IPS-18a (cell line): ENCODE measurements at regions not wholly inside any gene's neighbourhood (a gene's known extent, or its start where the extent isn't known, plus 50 kb on each side); places are given as distances from the start of the nearest gene placed in this dataset.

Experiments used
- H3K27ac ChIP-seq: one replicate; pipeline ENCODE4 v1.5.1; 2013; ENCODE audit warnings: low read length
- H3K27me3 ChIP-seq: one replicate; pipeline ENCODE4 v1.6.1; 2013; ENCODE audit warnings: mild to moderate bottlenecking, low read length; ENCODE audit not compliant: control insufficient read depth, insufficient read depth
- H3K36me3 ChIP-seq: one replicate; pipeline ENCODE4 v1.6.1; 2013; ENCODE audit warnings: low read depth, low read length; ENCODE audit not compliant: control insufficient read depth
- H3K4me1 ChIP-seq: one replicate; pipeline ENCODE4 v1.6.1; 2013; ENCODE audit warnings: low read depth, low read length; ENCODE audit not compliant: control insufficient read depth
- H3K4me3 ChIP-seq: one replicate; pipeline ENCODE4 v1.5.1; 2013; ENCODE audit warnings: low read length
- H3K9ac ChIP-seq: one replicate; pipeline ENCODE4 v1.6.1; 2013; ENCODE audit warnings: mild to moderate bottlenecking, low read length, moderate library complexity
- H3K9me3 ChIP-seq: one replicate; pipeline ENCODE4 v1.6.1; 2013; ENCODE audit warnings: low read depth, low read length; ENCODE audit not compliant: control insufficient read depth

DNA sequence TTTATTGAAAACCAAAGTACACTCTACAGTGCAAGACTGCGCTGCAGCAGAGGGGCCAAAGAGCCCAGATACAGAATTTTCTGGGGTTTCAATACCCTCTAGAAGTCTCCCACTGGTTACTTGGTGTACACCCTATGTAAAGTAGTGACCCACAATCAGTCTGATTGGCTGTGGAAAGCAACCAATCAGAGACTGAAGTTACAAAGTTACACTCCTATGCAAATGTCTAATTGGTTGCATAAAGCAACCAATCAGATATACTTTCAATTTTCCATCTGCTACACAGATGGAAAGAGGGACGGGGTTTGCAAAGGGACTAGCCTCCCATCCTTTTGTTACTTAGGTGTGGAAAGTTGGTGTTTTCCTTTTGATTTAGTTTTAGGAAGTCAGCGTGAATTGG lies 198.9 kb upstream of the SH3BP4 start:
- no peaks in the 10 kb centered on the region for H3K9me3 ChIP-seq
- H3K9ac ChIP-seq = no peak overlapping the region
- H3K4me3 ChIP-seq = no peak overlapping the region
- no peaks in the 10 kb centered on the region for H3K4me1 ChIP-seq
- no peak overlapping the region for H3K27ac ChIP-seq
- no peaks in the 10 kb centered on the region for H3K36me3 ChIP-seq
- no peaks in the 10 kb centered on the region for H3K27me3 ChIP-seq

DNA sequence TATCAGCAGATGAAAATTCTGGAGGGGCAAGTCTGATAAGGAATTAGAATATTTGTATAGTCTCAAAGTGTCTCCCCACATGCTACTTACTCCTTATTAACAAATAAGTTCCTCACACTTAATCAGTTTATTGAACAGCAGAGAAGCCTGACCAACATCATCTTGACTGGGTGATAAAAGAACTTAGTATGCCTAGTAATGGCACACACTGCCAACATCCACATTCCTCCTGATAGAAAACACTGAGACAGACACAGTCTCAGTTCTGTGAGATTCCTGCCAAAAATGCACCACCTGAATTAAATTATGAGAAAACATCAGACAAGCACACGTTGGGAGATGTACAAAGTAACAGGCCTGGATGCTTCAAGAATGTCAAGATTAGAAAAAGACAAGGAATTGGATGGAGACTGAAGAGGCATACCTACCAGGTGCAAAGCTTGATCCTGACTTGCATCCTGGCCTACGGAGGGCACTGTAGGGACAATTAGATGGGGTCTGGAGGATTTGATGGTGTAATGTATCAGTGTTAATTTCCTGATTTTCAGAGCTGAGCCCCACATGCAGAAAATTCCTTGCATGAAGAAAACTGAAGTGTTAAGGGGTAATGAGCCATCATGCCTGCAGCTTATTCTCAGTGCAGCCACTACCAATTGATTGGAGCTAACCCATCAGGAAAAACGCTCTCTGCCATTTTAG lies 200.4 kb upstream of the SH3BP4 start:
- Histone ChIP-seq H3K27me3 (no peaks in the 10 kb centered on the region), H3K27ac (no peak overlapping the region), H3K9me3 (no peaks in the 10 kb centered on the region), H3K4me3 (no peak overlapping the region), H3K9ac (no peak overlapping the region), H3K4me1 (no peaks in the 10 kb centered on the region), H3K36me3 (no peaks in the 10 kb centered on the region)

DNA sequence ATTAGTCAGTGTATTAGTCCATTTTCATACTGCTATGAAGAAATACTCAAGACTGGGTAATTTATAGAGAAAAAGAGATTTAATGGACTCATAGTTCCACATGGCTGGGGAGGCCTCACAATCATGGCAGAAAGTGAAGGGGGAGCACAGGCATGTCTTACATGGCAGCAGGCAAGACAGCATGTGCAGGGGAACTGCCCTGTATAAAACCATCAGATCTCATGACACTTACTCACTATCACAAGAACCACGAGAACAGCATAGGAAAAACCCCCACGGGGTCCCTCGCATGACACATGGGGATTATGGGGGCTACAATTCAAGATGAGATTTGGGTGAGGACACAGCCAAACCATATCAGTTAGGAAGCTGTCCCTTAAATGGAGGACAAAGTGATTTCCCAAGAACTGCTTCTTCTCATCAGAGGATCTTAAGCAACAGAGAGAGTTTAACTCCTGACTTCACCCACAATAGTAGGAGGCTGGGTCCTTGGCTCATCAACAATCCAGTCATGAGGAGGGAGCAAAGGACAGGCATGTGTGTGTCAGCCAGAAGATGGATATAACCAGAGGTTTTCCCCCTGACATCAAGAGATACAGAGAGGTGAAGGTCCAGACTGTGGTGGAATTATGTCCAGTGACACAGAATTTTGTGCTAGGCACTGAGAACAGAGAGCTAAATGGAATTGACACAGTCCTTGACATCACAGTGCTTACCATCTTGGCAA lies 203.8 kb upstream of the SH3BP4 start:
- no peaks in the 10 kb centered on the region for H3K27me3 ChIP-seq
- no peak overlapping the region for H3K27ac ChIP-seq
- H3K4me3 ChIP-seq = no peak overlapping the region
- no peak overlapping the region for H3K9ac ChIP-seq
- no peaks in the 10 kb centered on the region for H3K36me3 ChIP-seq
- H3K4me1 ChIP-seq = no peaks in the 10 kb centered on the region
- H3K9me3 ChIP-seq = no peaks in the 10 kb centered on the region

DNA sequence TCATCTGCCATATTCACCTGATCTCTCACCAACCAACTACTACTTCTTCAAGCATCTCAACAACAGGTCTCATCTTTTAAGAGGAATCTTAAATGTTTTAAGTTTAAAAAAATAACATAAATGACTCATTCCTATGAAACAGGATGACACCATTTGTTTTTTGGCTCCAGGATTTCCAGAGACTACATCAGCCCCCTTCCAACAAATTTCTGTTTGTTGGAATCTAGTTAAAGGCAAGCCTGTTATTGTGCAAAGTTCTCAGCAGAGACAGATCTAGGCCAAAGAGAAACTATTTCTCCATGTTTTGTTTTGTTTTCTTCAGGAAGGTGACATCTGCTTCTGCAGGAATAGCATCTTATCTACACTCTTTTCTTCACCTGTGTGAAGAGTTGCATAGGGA lies 204.8 kb upstream of the SH3BP4 start:
- Histone ChIP-seq H3K4me3 (no peak overlapping the region), H3K36me3 (no peaks in the 10 kb centered on the region), H3K27ac (no peak overlapping the region), H3K4me1 (no peaks in the 10 kb centered on the region), H3K27me3 (no peaks in the 10 kb centered on the region), H3K9me3 (no peaks in the 10 kb centered on the region), H3K9ac (no peak overlapping the region)

DNA sequence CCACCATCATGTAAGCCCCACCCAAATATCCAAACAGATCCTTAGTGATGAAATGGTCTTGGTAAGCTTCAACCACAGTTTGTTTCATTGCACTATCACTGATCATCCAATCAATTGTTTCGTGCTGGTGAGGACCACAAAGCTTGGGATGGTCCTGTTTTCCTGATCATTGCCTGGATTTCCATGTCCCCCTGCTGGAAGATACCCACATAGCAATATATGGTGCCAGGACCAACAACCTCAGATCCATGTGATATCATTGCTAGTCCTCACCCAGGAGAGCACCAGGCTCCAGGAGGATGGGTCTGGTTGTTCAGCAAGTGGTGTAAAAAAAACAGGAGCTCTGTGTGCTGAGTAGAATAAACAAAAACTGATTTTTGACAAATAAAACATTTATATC lies 206.5 kb upstream of the SH3BP4 start:
- no peaks in the 10 kb centered on the region for H3K27me3 ChIP-seq
- no peak overlapping the region for H3K27ac ChIP-seq
- no peaks in the 10 kb centered on the region for H3K9me3 ChIP-seq
- no peak overlapping the region for H3K4me3 ChIP-seq
- H3K36me3 ChIP-seq = no peaks in the 10 kb centered on the region
- H3K4me1 ChIP-seq = no peaks in the 10 kb centered on the region
- H3K9ac ChIP-seq = no peak overlapping the region

DNA sequence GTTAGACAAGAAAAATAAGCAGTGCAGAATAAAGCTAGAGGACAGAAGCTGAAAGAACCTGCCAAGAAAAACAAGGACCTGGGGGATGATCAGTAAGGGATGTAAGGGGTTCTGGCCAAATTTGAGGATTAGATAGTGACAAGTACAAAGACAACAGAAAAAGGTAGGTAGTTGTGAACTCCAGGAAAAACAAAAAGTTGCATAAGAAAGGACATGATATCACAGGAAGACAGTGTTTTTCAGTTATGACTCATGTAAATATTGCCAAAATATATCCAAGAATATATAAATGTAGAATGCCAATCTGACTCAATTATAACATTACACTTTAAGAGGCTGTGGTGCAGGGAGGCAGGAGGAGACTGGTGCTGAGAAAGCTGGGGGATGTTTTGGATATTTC lies 209.8 kb upstream of the SH3BP4 start:
- Histone ChIP-seq H3K4me1 (peaks cover 6% of the 10 kb centered on the region), H3K27ac (no peak overlapping the region), H3K9ac (no peak overlapping the region), H3K9me3 (no peaks in the 10 kb centered on the region), H3K36me3 (no peaks in the 10 kb centered on the region), H3K27me3 (no peaks in the 10 kb centered on the region), H3K4me3 (no peak overlapping the region)

DNA sequence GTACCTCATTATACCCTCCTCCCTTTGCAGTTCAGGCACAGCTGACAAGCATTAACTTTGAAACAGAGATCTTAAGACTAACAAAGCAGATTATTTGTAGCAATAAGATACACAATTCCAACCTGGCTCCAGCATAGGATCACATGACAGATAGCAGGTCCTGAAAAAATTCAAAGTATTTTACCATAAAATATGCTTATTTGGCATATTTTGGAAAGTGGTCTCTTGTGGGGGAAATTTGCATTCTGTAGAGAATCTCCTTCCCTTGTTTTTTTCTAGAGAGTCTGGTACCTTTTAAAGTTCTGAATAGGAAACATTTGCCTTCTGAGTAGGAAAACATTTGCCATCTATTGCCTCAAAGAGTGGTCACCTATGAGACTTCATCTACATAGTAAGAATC lies 212.8 kb upstream of the SH3BP4 start:
- H3K4me1 ChIP-seq = peaks cover 6% of the 10 kb centered on the region

DNA sequence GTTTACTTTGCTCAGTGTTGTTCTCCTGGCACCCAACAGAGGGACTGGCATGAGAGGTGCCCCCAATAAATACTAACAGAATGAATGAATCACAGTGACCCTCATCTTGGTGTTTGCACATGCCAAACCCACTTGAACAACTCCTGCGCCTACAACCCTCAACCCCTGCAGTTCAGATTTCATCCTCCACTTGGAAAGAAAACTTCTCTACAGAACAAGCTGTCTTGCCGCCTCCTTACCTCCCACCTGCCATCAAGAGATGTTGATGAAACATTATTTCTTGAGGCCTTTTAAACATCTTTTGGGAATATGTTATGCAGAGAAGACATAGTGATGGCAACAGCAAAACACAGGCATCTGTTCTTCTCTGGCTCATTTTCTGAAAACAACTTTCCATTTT lies 216.0 kb upstream of the SH3BP4 start:
- Histone ChIP-seq H3K4me1 (peaks cover 6% of the 10 kb centered on the region), H3K27ac (no peak overlapping the region), H3K9ac (no peak overlapping the region), H3K4me3 (no peak overlapping the region), H3K9me3 (no peaks in the 10 kb centered on the region), H3K36me3 (no peaks in the 10 kb centered on the region), H3K27me3 (no peaks in the 10 kb centered on the region)

More for the DNA sequence above, 212.8 kb upstream of the SH3BP4 start:
- no peaks in the 10 kb centered on the region for H3K9me3 ChIP-seq
- no peak overlapping the region for H3K27ac ChIP-seq
- no peak overlapping the region for H3K9ac ChIP-seq
- no peak overlapping the region for H3K4me3 ChIP-seq
- no peaks in the 10 kb centered on the region for H3K36me3 ChIP-seq
- H3K27me3 ChIP-seq = no peaks in the 10 kb centered on the region

DNA sequence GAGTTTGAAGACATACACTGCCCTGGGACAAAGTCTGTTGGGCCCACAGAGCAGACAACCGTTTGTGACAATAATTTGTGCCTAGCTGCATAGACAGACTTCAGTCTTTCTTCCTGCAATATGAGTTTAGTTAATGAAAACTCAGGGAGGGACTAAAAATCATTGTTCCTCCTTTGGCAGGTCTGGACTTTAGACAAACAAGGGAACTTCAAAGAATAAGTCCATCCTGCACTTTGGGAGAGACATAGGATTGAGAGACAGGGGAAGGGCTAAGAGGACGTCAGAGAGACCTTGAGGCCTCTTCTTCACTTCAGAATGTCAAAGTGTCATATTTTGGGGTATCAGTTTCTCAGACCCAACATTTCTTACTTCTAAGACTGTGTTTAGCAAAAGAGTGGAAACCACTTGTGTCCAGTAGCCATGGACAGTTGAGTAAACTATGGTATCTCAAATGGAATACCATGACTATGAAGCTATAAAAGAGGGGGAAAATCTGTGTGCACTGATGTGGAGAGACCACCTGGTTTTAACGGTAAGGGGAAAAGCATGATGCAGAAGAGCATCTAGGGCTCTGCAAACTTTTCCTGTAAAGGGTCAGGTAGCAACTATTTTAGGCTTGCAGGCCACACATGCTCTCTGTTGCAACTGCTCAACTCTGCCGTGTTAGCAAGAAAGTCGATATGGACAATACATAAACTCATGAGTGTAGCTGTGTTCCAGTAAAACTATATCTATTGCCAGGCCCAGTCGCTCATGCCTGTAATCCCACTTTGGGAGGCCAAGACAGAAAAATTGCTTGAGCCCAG lies 217.8 kb upstream of the SH3BP4 start:
- H3K4me1 ChIP-seq = peaks cover 6% of the 10 kb centered on the region
- H3K27me3 ChIP-seq = no peaks in the 10 kb centered on the region
- no peak overlapping the region for H3K27ac ChIP-seq
- H3K9ac ChIP-seq = no peak overlapping the region
- no peaks in the 10 kb centered on the region for H3K36me3 ChIP-seq
- no peaks in the 10 kb centered on the region for H3K9me3 ChIP-seq
- H3K4me3 ChIP-seq = no peak overlapping the region

DNA sequence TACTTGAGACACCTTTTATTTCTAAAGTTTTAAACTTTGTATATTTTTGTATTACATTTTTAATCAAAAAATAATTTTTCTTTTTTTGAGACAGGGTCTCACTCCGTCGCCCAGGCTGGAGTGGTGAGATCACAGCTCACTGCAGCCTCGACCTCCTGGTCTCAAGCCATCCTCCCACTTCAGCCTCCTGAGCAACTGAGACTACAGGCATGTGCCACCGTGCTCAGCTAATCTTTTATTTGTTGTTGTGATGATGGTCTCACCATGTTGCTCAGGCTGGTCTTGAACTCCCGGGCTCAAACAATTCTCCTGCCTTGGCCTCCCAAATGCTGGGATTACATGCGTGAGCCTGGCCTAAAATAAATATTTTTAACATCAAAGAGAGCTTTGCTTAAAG lies 218.7 kb upstream of the SH3BP4 start:
- Histone ChIP-seq H3K27me3 (no peaks in the 10 kb centered on the region), H3K4me1 (peaks cover 5% of the 10 kb centered on the region), H3K27ac (no peak overlapping the region), H3K36me3 (no peaks in the 10 kb centered on the region), H3K9ac (no peak overlapping the region), H3K9me3 (no peaks in the 10 kb centered on the region), H3K4me3 (no peak overlapping the region)

DNA sequence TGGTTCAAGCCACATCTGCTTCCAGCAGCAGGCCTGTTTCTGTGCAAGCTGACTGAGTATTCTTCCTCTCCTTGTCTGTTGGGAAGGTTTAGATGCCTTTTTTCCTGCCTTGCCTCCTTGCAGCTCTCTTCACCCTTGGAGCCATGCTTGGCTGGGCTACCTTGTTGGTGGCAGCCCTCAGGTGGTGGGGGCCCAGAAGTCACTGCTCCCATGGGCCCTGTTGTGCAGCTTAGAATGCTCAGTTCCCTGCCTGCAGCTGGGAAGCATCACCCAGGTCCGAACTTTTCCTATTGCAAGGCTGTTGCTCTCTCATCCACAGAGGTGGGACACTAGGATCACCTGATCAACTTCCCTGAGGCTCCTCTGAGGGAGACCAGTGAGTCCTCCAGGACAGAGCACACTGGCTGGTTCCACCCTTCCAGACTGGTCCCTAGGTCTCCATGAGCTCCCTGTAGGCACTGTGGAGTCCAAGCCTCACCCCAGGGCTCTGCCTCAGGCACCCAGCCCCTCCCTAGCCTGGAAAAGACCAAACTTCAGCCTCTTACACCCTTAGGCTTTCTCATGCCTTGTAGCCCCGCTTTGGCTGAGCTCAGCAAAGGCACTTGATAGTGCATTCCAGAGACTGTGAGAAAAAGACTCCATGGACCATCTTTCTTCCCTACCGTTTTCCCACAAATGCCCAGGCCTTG lies 219.3 kb upstream of the SH3BP4 start:
- H3K9ac ChIP-seq = no peak overlapping the region
- no peaks in the 10 kb centered on the region for H3K27me3 ChIP-seq

More for the DNA sequence above, 219.3 kb upstream of the SH3BP4 start:
- Histone ChIP-seq H3K27ac (no peak overlapping the region), H3K4me1 (no peaks in the 10 kb centered on the region), H3K9me3 (no peaks in the 10 kb centered on the region), H3K4me3 (no peak overlapping the region), H3K36me3 (no peaks in the 10 kb centered on the region)
